ENCODE measurements at regions not wholly inside any gene's neighbourhood (a gene's known extent, or its start where the extent isn't known, plus 50 kb on each side); places are given as distances from the start of the nearest gene placed in this dataset.

DNA sequence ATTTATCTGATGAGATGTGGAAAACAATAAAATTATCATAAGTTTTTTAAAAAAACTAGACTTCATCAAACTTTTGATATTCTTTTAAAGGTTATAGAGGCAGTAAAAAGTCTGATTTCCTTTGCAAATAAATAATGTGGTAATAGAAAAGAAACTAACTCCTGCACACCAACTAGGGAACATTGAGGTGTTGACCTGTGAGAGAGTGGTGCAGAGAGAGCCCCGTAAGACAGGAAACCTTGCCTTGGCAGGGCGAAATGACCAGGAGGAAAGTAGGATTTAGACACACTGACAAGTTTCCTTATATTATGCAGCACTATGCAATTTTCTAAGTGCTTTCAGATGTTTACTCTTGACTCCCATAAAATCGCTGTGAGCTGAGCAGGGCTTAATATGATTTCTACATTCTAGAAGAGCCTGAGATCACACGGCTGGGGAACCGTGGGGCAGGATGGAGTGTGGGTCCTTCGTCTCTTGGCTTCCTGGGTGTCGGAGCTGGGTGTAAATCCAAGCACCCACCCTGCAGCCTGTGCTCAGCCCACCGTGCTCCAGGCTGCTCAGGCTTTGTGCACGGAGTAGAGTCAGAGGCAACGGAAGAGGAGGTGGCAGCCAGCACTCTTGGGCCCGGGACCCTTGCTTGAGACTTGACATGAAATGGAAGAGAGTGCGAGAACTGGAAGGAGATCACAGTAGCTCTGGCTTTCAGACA is 61.3 kb upstream of the FOXQ1 start:
- no TSS peak for BruUV-seq (replicated peaks)
- peaks cover 25% of the 10 kb centered on the region for H3K4me1 ChIP-seq
- H3K4me3 ChIP-seq (ENCODE audit: low read depth, low read length): no peak overlapping the region
- no peak overlapping the region for H3K4me3 Mint-ChIP-seq (ENCODE audit: unreplicated experiment)
- H3K9me3 Mint-ChIP-seq (ENCODE audit: unreplicated experiment): peaks cover 8% of the 10 kb centered on the region
- no peak for TF ChIP-seq CTCF (IDR thresholded peaks at IDR 0.05; ENCODE audit: insufficient read depth in 1 of 2, low read depth in 1 of 2, low read length in 1 of 2, severe bottlenecking in 1 of 2, unreplicated experiment in 1 of 2)
- peaks cover 12% of the 10 kb centered on the region for H3K4me1 Mint-ChIP-seq (ENCODE audit: low read depth, unreplicated experiment)
- no peak for DNase-seq
- CTCF ChIA-PET: no interaction called here
- POLR2A ChIA-PET: no interaction called here
- no peaks in the 10 kb centered on the region for H3K36me3 Mint-ChIP-seq (ENCODE audit: insufficient read depth, unreplicated experiment)
- intact Hi-C loops (cut with micrococcal nuclease; ENCODE audit: unreplicated experiment): no loop called here
- H3K36me3 ChIP-seq (ENCODE audit: control insufficient read depth, insufficient read depth, low read length): no peaks in the 10 kb centered on the region
- peak overlapping the region; percentile 76 for H3K27ac Mint-ChIP-seq (ENCODE audit: unreplicated experiment)
- H3K27me3 ChIP-seq (replicated peaks; ENCODE audit: control insufficient read depth, insufficient read depth, low read length): no peaks in the 10 kb centered on the region
- H3K9me3 ChIP-seq: peaks cover 15% of the 10 kb centered on the region
- H3K27me3 Mint-ChIP-seq (ENCODE audit: insufficient read depth, unreplicated experiment): no peaks in the 10 kb centered on the region

GRCh38 chr6:1247894-1248293 is 64.0 kb upstream of the FOXQ1 start:
- POLR2A ChIA-PET: no interaction called here
- no TSS peak for BruUV-seq (replicated peaks)

GRCh38 chr6:1247056-1247455 is 64.8 kb upstream of the FOXQ1 start:
- Histone ChIP-seq H3K4me1 (peaks cover 17% of the 10 kb centered on the region), H3K9me3 (peaks cover 15% of the 10 kb centered on the region), H3K36me3 (ENCODE audit: control insufficient read depth, insufficient read depth, low read length) (no peaks in the 10 kb centered on the region), H3K4me3 (ENCODE audit: low read depth, low read length) (no peak overlapping the region), H3K27me3 (replicated peaks; ENCODE audit: control insufficient read depth, insufficient read depth, low read length) (no peaks in the 10 kb centered on the region)
- Mint-ChIP-seq H3K36me3 (ENCODE audit: insufficient read depth, unreplicated experiment) (no peaks in the 10 kb centered on the region), H3K4me3 (ENCODE audit: unreplicated experiment) (no peak overlapping the region), H3K27ac (ENCODE audit: unreplicated experiment) (no peak overlapping the region), H3K4me1 (ENCODE audit: low read depth, unreplicated experiment) (peaks cover 18% of the 10 kb centered on the region), H3K27me3 (ENCODE audit: insufficient read depth, unreplicated experiment) (no peaks in the 10 kb centered on the region), H3K9me3 (ENCODE audit: unreplicated experiment) (peaks cover 8% of the 10 kb centered on the region)
- CTCF ChIA-PET: no interaction called here
- no TSS peak for BruUV-seq (replicated peaks)
- POLR2A ChIA-PET: no interaction called here
- no peak for TF ChIP-seq CTCF (IDR thresholded peaks at IDR 0.05; ENCODE audit: insufficient read depth in 1 of 2, low read depth in 1 of 2, low read length in 1 of 2, severe bottlenecking in 1 of 2, unreplicated experiment in 1 of 2)
- intact Hi-C loops (cut with micrococcal nuclease; ENCODE audit: unreplicated experiment): no loop called here
- DNase-seq: no peak

More at GRCh38 chr6:1247894-1248293, 64.0 kb upstream of the FOXQ1 start:
- Mint-ChIP-seq H3K9me3 (ENCODE audit: unreplicated experiment) (peaks cover 8% of the 10 kb centered on the region), H3K4me1 (ENCODE audit: low read depth, unreplicated experiment) (peaks cover 20% of the 10 kb centered on the region), H3K4me3 (ENCODE audit: unreplicated experiment) (no peak overlapping the region), H3K27me3 (ENCODE audit: insufficient read depth, unreplicated experiment) (no peaks in the 10 kb centered on the region), H3K36me3 (ENCODE audit: insufficient read depth, unreplicated experiment) (no peaks in the 10 kb centered on the region), H3K27ac (ENCODE audit: unreplicated experiment) (no peak overlapping the region)
- CTCF ChIA-PET: no interaction called here
- DNase-seq: no peak
- no peak for TF ChIP-seq CTCF (IDR thresholded peaks at IDR 0.05; ENCODE audit: insufficient read depth in 1 of 2, low read depth in 1 of 2, low read length in 1 of 2, severe bottlenecking in 1 of 2, unreplicated experiment in 1 of 2)
- Histone ChIP-seq H3K4me3 (ENCODE audit: low read depth, low read length) (no peak overlapping the region), H3K27me3 (replicated peaks; ENCODE audit: control insufficient read depth, insufficient read depth, low read length) (no peaks in the 10 kb centered on the region), H3K36me3 (ENCODE audit: control insufficient read depth, insufficient read depth, low read length) (no peaks in the 10 kb centered on the region), H3K4me1 (peaks cover 25% of the 10 kb centered on the region), H3K9me3 (peaks cover 15% of the 10 kb centered on the region)
- intact Hi-C loops (cut with micrococcal nuclease; ENCODE audit: unreplicated experiment): no loop called here
